C4-2B (cell line): ENCODE measurements at regions not wholly inside any gene's neighbourhood (a gene's known extent, or its start where the extent isn't known, plus 50 kb on each side); places are given as distances from the start of the nearest gene placed in this dataset.

ENCODE experiments used
- CTCF ChIP-seq: fragments of 450-650 bp; conservative IDR thresholded peaks from 2 replicates; pipeline ENCODE4 v1.5.1; 2017; ENCODE audit warnings: mild to moderate bottlenecking
- ZFX ChIP-seq: fragments of 450-650 bp; IDR thresholded peaks from 2 replicates; pipeline ENCODE4 v1.6.1; 2017

GRCh38 chr5:154701181-154701580, 54.0 kb upstream of the LARP1 start:
- TF ChIP-seq CTCF (no peak), ZFX (no peak)
